Muscle of back (tissue), 3 donors: ENCODE measurements at regions not wholly inside any gene's neighbourhood (a gene's known extent, or its start where the extent isn't known, plus 50 kb on each side); places are given as distances from the start of the nearest gene placed in this dataset.

ENCODE experiments used
- DNase-seq, 3 donors: peaks; one replicate each; pipeline versions ENCODE4 v3.0.0 to v3.0.0-alpha.2; 2013

DNA sequence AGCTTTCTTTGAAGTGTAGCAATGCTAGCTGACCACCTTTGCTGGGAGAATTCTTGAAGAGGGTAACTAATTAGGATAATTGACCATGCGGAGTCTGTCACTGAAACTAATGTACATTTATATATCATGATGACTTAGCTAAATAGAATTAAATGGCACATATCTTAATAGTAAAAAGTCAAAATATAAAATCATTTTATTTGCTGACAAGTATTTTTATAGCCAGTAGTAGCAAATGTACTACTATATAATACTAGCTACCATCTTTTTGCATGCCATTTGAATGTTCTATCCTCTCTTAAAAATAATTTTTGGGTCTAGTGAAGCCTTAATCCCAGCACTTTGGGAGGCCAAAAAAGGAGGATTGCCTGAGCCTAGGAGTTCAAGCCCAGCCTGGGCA, 605.8 kb upstream of the COX7C start:
- DNase-seq, result no peak

DNA sequence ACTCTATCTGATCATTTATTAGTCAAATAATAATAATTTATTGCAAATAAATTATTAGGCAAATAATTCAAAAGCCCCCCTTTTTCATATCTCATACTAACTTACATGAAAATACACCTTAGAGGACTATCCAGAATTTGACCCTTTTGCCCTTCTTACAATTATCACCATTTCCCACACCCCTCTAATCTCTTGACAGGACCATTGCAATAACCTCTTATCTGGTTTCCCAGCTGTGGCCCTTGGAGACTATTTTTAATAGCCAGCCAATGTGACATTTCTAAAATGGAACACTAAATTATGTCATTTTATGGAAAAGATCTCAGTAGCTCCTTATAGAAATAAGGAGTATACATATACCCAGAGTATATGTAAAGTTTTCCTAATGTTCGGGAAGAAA, 588.4 kb upstream of the COX7C start:
- no peak for DNase-seq

DNA sequence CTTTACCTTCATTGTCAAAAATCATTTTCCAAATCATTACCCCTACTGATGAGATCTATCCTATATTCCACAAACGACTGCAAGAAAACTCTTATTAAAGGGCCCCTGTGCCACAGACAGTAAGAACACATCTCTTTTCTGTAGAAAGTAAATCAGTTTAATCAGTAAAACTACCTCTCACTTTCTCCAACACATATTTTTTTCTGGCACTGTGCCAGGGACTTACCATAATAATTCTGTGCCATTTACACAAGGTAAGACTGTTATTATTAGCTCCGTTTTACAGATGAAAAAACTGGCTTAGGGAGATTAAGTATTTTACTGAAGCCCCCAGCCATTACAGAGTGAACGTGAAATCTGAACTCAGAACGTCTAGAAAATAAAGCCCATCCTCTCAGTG, 587.0 kb upstream of the COX7C start:
- DNase-seq, result peak in 2 of 3 donors; percentile 1 to 3

DNA sequence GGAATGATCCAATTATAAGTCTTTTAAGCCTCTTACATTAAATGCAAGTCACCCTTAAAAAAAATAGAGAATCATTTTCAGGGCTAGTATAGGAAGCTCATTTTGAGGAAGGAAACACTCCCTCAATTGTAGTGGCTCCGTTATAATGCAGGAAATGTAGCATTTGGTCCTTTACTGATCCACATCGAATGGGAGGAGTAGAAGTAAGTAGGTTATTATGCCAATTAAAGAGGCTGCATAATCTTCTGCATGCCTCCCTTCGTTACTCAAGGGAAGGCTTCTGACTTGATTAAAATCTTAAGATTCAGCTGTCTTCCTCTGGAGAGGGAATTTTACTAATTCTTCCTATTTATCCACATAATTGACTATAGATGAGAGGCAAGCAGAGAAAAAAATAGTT, 579.2 kb upstream of the COX7C start:
- DNase-seq, result no peak

DNA sequence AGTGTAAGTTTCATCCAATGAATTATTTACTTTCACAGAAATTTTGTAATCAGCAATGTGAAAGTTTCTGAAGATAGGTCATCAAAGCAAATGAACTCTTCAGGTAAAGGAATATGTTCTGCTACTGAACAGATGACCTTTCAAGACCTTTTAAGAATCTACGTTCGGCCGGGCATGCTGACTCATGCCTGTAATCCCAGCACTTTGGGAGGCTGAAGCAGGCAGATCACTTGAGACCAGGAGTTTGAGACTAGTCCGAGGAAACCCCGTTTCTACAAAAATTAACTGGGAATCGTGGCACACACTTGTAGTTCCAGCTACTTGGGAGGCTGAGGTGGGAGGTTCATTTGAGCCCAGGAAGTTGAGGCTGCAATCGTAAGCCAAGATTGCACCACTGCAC, 578.4 kb upstream of the COX7C start:
- no peak for DNase-seq

DNA sequence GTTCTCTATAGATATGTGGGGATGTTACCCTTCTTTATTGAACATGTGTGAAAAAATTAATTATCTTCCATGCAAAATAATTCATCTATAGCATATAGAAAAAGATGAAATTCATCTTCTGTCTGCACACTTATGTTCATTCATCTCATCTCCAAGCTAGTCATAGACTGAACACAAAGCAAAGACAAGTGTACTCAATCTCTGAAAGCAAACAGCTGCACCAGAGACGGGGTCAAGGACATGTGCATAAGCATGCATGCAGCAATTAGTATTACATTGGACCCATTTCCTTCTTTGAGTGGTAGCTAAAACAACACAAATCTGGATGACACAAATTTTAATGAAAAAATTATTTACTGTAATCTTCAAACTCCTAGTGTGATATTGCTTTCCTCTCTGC, 547.0 kb upstream of the COX7C start:
- DNase-seq, result no peak

DNA sequence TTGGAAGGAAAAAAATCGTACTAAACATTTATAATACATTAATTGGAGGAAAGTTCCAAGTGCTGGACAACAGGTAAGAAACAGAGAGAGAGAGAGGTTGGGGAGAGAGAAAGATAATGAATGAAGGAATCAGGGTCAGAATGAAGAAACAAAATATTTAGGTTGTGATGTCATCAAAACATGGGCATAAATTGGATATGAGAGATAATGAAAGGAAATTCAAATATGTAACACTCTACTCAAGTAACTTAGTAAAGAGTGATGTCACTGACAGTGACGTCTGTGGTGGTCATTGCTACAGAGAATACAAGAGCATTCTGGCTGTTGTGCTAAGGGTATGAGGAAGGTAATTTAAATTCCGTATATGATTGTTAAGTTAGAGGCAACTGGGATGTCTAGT, 543.4 kb upstream of the COX7C start:
- DNase-seq, result no peak

DNA sequence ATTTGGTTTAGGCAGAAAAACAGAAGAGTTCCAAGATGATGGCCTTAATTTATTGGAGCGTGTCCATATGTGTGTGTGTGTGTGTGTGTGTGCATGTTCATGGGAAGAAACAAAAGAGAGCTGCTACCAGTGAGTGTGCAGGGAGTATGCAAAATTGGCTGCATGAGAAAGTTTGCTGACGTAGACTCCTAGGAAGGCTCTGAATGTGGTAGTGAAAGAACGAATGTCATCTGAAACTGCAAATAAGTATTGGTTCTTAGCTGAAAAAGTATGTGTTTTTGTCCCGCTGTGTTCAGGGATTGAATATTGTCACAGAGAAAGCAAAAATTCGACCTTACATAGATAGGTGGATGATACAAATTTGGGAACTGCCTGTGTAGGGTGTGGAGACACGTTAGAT, 542.6 kb upstream of the COX7C start:
- no peak for DNase-seq

DNA sequence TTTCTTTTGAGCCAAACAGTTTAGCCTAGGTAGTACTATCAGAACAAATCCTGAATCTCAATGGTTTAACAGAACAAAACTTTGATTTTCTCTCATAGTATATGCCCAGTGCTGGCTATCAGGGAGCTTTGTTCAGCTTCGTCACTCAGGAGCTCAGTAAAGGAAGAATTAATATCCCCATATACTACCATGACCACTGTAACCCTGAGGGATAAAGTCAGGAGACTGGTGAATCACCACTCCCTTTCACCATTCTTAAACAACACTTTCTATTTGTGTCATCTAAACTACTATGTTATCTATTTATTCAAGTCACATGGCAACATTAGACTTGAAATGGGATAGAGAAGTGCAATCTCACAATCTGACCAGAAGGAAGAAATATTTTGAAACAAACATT, 522.6 kb upstream of the COX7C start:
- no peak for DNase-seq

DNA sequence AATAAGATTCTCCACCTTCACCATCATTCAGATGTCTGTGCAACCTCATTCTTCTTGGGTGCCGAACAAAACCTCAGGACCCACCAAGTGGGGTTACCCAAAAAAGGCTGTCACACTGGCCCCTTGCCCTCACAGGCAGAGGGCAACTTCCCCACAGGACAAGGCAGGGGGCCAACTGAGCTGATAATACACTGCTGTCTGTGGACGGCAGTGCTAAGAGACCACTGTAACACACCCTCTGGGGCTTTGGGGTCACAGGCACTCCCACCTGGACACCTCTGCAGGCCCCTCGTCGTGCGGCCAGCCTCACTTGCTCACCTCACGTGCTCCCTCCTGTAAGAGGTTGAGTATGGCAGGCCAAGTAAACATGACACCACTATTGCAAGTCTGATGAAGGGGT, 515.8 kb upstream of the COX7C start:
- DNase-seq, result no peak

DNA sequence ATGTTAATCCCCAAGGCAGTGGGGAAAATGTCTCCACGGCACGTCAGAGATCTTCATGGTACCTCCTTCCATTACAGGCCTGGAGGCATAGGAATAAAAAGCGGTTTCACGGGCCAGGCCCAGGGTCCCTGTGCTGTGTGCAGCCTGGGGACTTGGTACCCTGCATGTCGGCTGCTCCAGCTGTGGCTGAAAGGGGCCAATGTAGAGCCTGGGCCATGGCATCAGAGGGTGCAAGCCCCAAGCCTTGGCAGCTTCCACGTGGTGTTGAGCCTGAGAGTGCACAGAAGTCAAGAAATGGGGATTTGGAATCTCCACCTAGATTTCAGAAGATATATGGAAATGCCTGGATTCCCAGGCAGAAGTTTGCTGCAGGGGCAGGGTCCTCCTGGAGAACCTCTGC, 508.9 kb upstream of the COX7C start:
- DNase-seq, result no peak

DNA sequence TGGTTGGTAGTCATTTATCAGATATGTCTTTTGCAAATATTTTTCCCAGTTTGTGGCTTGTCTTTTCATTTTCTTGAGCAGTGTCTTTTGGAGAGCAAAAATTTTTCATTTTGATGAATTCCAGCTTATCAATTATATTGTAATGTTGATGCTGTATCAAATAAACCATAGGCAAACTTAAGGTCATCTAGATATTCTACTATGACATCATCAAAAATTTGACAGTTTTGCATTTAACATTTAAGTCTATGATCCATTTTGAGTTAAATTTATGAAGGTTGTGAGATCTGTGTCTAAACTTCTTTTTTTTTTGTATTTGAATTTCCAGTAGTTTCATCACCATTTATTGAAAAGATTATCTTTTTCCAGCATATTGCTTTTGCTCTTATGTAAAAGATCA, 505.5 kb upstream of the COX7C start:
- no peak for DNase-seq

DNA sequence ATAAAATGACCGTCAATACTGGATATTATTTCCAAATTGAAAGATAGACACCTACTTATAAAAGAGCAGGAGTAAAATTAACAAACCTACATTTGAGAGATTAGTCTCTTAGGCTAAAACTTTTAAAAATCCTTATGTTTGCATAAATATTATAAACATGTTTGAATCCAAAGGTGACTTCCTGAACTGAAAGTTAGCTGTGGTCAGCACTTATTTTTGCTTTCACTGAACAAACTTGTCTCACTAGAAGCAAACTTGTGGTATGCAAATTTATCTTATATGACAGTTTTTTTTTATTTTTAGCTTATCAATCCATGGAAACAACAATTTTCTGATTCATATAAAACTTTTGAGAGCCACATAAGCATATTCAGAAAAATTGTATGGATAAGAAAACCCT, 502.6 kb upstream of the COX7C start:
- DNase-seq, result no peak

DNA sequence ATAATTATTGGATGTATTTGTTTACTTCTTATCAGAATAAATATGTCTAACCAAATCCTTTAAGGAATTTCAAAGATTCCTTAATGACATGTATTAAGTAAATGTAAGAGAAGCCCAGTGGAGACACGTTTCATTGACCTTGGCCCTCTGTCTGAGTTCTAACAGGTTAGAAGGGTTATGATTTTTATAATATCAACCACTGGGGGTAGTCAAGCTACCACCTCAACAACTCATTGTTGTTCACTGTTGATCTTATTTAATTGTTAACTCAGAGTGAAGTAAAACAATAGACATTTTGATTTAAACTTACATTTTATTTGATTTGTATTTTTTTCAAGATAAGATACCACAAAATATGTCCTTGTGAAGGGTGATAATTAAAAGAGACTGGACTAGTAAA, 499.2 kb upstream of the COX7C start:
- no peak for DNase-seq

DNA sequence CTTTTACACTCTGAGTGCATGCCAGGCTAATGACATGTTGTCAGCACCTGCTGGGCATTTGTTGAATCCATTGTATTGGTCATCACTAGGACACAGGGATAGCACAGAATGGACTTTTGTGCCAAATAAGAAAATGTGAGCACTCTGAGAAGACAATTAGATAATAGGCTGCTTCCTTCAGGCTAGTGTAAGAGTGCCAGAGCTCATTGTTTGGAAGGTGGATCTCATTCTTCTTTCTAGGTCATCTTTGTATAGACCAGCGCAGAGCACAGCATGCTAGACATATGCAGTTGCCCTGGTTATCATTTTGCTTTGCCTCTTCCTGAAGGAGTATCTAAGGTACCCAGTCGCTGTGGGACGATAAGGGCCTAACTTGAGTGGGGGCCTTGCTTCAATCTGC, 493.4 kb upstream of the COX7C start:
- DNase-seq, result no peak

DNA sequence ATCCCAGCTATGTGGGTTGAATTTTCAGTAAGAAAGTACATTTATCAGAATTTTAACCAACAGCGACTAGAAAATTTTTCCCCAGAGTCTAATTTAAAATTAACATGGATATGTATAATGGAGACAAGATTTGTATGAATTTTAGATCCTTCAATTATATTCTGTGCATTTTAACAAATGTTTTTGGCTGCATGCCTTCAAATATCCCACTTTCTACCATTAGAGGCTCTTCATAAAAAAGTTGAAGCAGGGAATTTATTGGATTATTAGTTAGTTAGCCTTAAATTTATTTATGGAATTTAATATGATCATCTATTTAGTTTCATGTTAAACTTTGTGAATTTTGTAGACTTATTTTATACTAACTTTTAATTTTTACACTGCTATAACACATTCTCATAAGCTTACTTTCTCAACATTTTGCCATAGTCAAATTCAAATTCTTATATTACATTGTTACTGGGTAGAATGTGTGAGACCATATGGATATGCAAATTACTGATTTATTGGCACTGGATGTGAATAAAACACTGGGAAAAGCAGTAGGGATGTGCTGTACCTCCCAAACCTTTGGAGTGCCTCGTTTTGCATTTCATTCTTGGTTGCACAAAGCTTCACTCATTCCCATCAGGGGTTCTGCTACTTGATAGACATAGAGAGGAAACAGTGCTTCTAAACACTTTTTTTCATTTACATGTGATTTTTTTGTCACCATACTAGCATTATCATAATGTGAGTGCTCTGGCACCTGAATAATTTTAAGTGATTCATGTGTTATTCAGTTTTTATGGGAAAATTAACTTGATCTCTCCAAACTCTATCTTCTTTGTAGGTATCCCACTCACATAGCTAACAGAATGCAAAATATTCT, 491.8 kb upstream of the COX7C start:
- DNase-seq, result no peak

DNA sequence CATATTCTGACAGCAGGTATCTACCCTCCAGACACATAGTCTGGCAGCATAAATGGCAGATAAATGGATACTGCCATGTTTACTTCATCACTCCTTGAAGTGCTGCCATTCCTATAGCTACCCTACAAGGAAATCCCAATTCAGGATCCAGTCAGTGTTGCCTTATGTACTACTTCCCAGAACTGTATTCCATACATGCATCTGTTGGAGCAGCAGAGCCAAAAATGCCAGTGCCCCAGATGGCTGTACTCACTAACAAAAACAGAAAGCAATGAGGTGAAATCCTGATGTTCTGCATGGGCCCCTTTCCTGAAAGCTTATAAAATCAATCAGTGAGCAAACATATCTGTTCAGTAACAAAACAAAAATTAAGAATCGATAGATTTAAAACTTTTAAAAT, 490.0 kb upstream of the COX7C start:
- no peak for DNase-seq

DNA sequence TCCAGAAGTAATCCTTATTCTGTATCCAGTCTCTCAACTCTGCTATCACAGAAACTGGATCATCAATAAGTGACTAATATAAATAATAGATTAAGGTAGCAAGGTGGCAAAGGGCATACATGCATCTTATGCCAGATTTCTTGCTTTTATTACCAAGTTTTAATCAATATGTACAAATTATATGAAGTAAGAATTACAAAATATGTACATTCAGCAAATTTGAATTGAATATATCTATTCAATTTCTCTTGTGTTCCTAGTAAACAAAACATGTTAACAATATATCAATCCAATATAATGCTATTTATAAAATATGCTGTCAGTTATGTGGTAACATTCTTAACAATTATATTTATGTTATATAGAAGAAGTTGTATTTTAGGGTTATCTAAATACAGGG, 488.7 kb upstream of the COX7C start:
- no peak for DNase-seq

DNA sequence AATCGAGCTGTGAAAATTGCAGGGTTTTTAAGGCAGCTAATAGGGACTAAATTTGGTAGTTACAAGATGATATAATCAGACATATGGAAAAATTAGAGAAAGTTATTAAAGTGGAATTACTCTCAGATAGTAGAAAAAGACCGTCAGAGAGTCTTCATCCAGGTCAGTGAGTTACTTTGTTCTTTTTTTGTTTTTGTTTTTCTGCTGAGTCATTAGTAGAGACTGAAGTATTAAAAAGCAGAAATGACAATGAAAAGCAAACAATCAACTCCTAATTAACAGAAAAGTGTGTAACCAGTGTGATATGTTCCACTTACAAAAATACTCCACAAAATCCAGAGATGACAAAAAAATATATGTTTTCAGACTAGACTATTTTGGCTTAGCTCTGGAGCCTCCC, 480.4 kb upstream of the COX7C start:
- no peak for DNase-seq

DNA sequence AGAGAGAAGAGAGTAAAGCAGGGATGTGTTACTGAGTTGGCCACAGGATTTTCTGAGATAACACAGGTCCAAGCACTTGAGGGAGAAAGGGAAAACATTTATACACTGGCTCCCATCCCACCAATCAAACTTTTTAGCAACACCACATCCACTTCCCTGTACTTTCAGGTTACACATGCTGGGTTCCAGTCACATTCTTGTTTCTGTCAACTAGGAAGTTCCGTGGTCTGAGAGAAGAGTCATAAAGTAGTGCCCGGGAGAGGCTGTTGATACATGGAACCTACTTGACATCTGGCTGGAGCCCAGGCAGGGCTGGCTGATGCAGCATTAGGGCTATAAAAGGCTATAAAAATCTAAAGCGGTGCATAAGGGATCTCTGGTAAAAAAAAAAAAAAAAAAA, 473.9 kb upstream of the COX7C start:
- DNase-seq, result no peak

DNA sequence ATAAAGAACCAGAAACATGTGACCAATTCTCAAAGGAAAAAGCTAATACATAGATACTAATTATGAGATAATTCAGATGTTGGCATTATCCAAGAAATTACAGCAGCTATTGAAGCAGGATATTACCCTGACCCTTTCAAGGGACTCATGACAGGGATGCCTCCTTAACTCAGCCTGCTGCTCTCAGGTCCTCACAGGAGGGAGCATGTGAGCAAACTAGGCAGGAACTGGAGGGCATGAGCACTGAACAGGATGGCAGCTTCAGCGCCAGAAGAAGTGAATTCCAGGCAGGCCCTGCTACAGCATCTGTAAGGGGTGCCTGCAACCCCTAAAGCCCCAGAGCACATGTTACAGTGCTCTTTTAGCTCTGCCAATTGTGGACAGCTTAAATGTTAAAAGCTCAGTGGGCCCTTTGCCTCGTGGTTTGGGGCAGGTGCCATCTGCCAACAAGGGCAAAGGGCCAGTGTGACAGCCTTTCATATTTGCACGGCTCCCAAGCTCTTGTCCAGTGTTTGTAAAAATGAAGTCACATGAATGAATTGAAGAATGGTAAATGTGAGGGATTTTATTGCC, 464.7 kb upstream of the COX7C start:
- DNase-seq, result no peak

DNA sequence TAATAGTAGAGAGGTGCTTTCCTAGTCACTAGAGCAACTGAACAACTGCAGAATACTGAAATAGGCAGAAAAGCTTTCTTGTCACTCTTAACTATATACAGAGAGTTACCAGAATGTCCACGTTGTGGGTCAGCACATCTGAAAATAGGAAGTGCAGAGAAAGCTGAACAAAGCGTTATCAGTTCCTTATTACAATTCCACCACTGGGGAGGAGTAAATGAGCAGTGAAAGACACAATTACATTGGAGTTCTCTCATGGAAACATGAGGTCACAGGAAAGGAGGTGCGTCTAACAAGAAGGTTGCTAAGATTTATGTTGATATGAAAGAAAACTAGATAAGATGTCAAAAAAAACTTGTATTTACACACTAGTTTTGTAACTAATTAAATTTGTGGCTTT, 461.9 kb upstream of the COX7C start:
- peak in 1 of 3 donors; percentile 7 for DNase-seq

DNA sequence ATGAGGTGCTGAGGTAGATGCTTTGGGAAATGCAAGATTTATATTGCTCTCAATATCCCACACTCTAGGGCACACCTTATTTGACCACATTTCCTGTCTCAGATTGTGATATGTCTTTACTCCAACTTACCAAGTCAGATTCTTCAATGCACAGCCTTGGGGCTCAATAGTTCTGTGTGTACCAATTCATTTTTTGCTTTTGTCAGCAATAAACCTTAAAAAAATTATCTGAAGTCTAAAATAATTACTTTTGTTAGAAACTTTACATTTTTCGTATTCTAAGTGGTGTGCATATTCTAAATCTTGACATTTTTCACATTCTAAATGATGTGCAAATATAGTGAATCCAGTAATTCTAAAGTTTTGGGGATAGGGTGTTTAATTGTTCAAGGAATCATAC, 447.5 kb upstream of the COX7C start:
- no peak for DNase-seq

DNA sequence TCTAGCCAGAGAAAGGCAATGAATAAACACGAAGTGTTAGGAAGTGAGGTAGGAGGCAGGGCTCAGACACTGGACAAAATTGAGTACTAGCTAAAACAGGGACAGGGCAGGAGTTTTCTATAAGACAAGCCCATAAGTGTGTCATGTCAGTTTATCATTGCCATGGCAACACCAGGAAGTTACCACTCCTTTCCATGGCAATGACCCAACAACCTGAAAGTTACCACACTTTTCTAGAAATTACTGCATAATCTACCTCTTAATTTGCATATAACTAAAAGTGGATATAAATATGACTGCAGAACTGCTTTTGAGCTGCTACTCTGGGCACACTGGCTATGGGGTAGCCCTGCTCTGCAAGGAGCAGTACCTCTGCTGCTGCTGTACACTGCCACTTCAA, 442.5 kb upstream of the COX7C start:
- DNase-seq, result peak in 1 of 3 donors; percentile 1
